Activated T-cell treated with anti-CD3 and anti-CD28 coated beads, Interleukin-2, amount 50 U/mL, for 1 hour (primary cell): ENCODE measurements at regions not wholly inside any gene's neighbourhood (a gene's known extent, or its start where the extent isn't known, plus 50 kb on each side); places are given as distances from the start of the nearest gene placed in this dataset.

Experiments
- DNase-seq: peaks from one replicate; pipeline ENCODE4 v3.0.0-alpha.2; 2020

DNA sequence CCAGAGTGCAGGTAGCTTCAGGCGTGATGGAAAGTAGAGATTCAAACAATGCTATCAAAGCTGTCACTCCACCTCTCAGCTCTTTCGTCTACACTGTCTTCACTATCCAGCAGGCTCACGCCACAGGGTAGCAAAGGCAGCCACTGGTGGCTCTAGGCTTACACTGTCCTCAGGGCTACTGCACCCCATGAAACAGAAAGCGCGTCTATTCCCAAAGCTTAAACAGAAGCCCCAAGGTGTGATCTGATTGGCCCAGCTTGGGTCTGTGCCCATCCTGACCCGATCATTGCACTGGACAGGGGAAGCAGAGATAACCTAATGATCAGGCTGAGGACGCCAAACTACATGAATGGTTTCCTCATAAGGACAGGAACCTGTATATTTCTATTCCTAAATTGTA lies 100.1 kb downstream of the PDCL3 start:
- no peak for DNase-seq

DNA sequence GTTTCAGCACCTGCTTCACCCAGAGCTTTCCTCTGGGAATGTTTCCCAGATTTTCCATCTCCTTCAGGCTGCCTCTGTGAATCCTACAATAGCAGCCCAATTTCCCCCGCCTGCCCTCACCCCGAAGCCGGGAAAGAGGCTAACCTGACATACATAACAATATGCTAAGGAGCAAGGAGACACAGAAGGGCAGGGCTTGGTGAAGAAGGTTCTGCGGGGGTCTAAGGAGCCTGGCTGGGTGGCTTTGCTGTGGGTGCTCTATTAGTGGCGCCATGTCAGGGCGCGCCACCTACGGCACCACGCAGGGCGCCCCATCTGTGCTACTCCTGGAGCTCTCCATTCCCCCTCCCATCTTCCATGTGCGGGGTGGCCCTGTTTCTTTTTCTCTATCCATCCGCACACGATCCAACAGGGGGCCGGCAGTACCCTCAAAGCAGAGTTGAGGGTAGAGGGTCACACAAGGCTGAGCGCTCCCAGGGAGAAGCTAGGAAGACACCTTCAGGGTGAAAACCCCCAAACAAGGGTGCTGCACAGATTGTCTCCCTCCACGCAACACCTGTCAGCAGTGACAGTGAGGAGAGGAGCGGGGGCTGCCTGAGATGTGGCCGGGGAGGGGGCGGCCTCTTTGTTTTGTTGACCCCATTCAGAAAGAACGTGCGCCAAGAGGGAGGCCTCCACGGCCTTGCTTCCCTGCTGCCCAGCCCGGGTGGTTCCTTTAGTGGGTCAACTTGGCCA lies 101.4 kb downstream of the PDCL3 start:
- DNase-seq: no peak

DNA sequence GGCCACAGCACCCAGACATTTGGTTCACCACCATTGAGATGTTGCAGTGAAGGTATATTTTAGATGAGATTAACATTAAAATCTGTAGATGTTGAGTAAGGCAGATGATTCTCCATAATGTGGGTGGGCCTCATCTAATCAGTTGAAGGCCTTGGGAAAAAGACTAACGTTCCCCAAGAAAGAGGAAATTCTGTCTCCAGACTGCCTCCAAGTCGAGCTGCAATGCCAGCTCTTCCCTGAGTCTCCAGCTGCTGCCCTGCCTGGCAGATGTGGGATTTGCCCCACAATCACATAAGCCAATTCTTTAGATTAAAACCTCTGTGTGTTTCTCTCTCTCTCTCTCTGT lies 101.9 kb downstream of the PDCL3 start:
- DNase-seq: no peak

DNA sequence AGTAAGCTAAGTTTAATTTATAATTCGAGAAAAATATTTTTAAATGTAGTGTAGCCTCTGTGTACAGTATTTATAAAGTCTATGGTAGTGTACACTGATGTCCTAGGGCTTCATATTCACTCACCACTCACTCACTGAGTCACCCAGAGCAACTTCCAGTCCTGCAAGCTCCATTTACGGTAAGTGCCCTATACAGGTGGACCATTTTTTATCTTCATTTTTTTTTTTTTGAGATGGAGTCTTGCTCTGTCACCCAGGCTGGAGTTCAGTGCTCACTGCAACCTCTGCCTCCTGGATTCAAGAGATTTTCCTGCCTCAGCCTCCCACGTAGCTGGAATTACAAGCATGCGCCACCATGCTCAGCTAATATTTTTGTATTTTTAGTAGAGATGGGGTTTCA lies 104.2 kb downstream of the PDCL3 start:
- no peak for DNase-seq

DNA sequence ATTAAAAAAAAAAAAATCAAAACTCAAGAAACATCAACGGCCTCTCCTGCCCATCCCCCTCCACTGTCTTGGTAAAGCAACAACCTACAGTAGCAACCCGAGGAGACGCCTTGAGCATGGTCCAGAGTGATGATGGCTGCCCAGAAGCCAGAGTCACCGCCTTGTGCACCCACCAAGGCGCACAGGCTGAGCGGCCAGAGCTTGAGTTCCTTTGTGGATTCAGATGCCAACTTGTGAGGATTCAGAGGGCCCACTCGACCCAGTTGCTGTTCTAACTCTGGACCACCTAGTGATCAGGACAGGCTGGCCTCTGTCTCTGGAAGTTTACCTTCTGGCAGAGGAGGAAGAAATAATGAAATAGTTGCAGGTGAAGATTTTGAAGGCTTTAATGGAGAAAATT lies 105.0 kb downstream of the PDCL3 start:
- no peak for DNase-seq

DNA sequence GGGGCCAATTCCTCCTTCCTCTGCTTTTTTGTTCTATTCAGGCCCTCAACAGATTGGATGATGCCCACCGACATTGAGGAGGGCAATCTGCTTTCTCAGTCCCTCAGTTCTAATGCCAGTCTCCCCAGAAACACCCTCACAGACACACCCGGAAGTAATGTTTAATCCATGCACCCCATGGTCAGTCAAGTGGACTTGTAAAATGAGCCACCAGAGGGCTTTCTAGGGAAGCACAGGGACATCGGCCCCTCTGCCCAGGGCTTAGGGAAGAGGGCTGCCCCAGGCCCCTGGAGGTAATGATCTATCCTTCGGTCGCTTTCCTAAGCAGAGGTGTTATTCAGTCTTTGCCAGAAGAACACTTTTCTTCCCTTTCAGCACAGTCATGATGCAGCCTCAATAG lies 107.4 kb downstream of the PDCL3 start:
- DNase-seq: no peak

DNA sequence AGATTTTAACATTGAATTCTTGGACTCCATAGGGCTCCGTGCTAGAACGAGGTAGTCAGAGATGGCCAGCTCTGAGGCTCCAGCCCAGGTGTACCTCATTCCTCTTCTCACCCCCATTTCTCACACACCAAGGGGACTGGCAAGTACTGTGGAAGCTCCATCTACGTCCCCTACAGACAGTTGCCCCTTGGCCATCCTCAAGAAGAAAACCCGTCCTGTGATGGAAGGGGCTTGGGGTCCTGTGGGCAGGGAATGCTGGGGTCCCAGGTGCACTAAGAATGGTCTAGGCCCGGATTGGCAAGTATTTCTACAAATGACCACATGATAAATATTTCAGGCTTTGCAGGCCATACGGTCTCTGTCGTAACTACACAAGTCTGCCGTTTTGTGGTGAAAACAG lies 110.3 kb downstream of the PDCL3 start:
- DNase-seq: no peak

DNA sequence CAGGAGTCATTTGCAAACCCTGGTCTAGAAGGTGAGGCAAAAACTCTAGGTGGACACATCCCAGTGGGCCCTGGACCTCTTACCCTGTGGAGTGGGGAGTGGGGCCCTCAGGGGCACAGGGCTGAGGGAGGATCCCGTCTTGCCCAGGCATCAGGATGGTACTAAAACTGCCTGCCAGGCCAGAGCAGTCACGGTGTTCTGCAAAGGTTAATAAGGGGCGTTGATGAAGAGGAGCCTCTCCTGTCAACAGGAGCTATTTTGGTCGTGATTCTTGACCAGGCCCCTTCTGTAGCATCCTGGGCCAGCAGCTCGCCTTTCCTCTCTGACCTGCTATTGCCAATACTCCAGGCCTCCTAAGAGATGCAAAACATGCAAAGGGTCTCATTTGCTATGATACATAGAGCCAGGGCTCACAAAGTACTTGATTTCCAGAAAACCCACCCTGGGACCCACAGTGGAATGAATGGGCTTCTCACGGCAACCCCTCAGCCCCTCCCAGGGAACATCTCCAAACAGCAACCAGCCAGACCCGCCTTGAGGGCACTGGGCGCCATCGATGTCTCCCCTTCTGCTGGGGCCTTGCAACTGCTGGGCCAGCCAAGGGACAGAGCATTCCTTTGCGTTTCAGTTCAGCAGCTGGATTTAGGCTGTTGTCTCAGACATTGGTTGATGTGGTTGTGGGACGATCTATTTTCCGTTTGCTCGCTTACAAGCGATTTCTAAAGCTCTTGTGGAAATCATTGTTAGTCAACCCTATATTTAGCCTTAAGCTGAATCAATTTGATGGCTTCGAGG lies 111.1 kb downstream of the PDCL3 start:
- DNase-seq: no peak

DNA sequence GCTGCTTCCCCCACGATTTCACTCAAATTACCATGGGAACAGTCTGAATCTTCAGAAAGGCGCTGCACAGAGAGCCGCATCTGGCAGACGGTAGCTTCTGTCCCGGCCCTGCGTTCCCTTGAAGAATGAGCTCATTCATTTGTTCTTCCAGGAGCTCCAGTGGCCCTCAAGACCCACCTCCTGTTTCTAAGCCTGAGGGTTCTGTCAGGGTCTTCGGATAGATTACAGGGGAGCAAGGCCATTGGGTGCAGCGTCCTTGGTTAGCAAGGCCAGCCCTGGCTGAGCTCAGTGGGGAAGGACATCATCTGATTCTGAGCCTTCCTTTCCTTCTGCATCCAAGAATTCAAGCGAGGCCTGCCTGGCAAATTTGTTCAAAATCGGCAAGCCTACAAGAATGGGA lies 111.9 kb downstream of the PDCL3 start:
- DNase-seq: no peak

DNA sequence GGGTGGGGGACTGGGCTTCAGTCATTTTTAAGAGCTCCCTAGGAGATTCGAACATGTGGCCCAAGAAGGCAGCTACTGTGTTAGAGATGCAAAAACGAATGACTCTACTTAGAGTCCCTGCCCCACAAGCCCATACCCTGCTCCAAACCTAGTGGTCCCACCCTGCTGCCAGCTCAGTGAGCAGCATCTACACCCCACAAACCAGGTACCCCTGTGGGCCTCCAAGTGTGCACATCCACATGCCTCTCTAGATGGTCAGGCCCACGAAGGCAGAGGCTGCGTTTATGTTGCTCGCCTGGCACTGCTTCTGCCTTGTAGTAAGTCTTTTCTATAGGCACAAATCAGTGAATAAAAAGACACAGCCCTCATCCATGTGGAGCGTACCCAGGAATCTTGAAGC lies 112.6 kb downstream of the PDCL3 start:
- DNase-seq: no peak

DNA sequence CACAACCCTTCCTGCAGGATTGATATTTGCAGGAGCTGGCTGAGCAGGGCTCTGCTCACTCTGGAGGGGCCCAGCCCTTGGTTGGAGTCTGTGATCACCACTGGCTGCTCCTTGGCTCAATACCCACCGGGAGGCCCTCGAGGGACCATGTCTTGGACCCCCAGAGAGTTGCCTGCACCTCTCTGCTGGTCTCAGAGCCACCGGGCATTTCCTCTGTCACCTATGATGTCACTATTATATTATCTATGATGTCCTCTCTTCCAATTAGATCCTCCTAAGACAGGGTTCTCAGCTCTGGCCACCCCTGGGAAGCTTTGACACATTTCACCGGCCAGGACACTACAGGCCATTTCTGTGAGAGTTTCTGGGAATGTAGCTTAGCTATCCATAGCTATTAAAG lies 113.1 kb downstream of the PDCL3 start:
- no peak for DNase-seq

DNA sequence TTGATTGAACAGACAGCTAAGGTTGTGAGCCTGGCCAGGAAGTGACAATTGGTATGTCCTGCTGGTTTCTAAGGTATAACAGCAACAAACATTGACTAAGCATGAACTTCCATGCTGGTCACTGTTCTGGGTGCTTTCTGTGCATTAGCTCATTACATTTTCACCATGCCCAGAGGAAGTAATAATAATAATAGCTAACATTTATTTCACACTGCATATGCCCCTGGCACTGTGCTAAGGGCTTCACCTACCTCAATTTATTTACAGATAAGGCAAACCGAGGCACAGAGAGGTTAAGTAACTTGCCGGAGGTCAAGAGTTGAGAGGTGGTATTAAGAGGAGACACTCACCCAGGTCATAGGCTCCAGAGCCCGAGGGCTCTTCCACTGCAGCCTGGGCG lies 113.6 kb downstream of the PDCL3 start:
- DNase-seq: no peak

DNA sequence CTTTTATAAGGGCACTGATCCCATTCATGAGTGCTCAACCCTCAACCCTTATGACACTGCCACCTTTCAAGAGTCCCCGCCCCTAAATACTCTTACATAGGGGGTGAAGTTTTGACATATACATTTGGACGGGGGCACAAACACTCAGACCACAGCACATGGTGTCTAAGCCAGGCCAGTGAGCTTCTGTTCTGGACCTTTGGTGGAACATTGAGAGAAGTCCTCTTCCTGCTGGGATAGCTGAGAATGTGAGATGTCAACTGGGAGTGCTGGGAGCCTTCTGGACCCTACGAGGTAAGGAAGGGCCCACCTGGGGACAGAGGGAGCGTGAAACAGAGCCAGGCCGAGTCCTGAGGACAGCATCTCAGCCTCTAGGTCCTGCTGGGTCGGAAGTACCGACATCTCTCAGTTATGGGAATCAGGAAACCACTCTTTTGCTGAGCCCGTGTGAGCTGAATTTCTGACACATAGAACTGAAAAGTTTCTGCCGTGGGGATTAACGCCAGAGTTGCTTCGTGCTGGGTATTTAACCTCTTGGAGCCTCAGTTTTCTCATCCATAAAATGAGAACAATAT lies 114.9 kb downstream of the PDCL3 start:
- no peak for DNase-seq

DNA sequence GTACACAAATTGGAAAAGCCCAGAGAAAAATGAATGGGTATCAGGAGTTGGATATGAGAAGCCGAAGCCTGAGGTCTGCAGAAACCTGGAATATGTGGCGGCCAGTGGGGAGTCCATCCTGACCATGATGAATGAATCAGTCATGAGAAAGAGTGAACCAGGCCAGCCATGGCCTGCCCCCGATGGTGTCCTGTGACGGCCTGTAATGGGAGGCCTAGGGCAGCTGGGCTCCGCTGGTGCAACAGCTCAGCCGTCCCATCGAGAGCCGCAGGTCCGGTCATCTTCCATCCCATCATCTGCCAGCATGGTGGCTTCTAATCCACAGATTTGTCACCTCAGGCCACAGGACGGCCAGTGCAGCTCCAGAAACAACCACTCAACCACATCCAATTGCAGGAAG lies 116.4 kb downstream of the PDCL3 start:
- no peak for DNase-seq

DNA sequence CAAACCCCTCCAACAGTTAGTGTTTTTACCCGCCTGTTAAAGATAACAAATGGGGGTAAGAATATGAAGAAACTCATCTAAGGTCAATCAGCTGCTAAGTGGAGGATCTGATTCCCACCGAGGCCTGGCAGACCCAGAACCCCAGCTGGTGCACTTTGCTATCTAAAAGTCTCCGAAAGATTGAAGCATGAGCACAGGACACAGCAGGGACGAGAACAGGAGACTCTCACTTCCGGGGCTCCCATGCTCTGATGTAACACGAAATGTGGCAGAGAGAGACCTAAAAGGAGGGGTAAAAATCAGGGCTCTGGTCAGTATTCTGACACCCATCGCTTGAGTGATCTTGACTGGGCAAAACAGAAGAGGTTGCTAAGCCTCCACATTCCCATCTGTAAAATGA lies 119.7 kb downstream of the PDCL3 start:
- DNase-seq: no peak

DNA sequence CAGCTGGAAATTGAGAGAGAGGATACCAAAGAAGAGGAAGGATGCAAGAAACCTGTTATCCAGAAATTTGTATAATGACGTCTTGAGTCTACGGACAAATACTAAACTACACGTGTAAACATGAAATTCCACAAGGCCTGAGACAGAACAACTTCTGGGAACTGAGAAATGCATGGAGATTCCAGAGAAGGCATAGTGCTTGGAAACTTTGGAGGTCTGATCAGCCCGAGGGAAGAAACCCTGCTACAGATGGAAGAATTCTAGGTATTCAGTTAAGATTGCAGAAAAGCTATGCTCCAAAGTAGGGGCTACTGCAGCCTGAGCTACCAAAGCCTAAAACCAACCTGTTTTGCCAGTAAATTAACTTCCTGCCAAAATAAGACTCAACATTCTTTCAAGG lies 120.4 kb downstream of the PDCL3 start:
- DNase-seq: no peak

DNA sequence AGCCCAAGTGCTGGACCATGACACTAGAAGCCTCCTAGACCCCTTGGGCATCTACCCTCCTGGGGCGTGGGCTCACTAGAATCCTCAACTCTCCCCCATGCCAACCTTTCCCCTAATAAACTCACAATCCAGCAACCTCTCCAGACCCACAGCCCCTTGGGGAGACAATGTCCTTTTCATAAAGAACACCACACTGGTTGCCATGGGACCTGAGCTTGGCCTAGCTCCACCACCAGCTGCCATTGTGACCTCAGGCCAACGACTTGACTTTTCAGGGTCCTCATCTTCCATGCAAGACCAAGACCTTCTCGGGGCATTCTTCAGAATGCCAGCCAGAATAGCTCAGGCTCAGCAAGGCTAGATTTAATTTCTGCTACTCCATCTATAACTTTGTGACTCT lies 128.1 kb upstream of the NPAS2 start:
- DNase-seq: no peak

DNA sequence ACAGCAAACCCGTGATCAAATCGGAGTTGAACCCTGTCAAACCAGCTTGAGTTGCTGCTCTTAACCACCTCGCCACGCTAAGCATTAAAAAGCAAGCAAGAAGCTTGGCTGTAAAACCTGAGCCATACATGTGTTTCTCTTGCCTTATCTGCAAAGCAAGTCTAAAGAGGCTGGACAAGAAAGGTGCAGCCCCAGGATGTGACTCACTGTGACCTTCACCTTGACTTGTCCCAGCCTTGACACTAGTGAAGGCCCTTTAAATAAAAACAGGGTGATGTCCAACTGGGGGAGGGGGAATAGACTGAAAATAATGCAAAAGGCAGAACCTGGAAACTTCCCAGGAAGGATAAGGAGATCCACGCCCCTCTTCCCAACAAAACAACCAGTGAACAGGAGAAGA lies 127.6 kb upstream of the NPAS2 start:
- no peak for DNase-seq

DNA sequence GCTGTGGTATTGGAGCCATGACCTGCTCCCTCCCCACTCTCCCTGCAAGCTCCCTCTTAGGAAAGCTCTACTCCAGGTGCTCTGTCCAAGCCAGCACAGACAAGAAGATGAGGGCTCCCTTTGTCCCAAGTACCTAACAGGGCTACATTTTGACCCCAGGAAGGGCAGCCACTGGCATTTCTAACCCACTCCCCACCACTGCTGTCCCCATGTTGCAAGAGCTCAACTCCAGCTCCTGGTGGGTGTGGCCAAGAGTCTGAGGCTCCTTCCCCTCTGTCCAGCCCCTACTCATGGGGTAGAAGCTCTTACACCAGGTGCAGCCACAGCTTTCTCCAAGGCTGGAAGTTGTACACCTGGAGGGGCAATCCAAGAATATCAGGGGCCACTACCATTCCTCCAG lies 127.0 kb upstream of the NPAS2 start:
- DNase-seq: no peak

DNA sequence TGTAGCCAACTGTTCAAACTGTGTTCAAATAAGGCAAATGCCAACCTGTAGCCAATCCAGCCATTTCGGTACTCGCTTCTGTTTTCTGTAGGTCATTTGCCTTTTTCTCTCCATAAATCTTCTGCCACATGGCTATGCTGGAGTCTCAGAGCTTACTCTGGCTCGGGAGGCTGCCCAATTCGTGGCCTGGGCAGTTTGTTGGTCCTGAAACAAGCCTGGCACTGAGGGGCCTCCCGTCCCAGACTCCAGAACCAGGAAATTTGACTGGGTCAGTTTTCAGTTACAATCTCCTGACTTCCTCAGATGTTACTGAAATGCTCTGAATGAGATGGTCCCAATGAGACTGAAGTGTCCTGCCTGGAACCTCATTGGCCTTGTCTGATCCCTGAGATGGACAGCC lies 120.8 kb upstream of the NPAS2 start:
- DNase-seq: no peak

DNA sequence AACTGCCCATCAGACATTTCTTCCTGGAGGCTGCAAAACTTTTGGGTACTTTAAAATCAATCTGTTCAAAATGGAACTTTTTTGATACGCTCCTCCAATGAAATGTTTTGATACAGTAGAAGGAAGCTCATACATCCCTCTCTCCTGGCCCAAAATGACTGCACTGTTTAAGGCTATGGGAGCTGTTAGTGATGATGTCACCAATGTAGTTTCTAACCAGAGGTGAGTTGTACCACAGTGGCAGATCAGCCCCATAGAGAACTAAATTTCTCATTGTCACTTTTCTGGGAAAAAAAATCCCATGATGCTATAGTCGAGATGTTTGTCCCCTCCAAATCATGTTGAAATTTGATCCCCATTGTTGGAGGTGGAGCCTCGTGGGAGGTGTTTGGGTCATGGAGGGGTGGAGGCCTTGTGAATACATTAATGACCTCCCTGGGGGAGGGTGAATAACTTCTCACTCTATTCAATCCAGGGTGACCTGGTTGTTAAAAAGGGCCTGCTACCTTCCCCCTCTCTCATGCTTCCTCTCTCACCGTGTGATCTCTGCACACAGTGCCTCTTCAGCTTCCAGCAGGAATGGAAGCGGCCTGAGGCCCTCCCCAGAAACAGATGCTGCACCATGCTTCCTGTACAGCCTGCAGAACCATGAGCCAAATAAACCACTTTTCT lies 117.4 kb upstream of the NPAS2 start:
- DNase-seq: no peak

DNA sequence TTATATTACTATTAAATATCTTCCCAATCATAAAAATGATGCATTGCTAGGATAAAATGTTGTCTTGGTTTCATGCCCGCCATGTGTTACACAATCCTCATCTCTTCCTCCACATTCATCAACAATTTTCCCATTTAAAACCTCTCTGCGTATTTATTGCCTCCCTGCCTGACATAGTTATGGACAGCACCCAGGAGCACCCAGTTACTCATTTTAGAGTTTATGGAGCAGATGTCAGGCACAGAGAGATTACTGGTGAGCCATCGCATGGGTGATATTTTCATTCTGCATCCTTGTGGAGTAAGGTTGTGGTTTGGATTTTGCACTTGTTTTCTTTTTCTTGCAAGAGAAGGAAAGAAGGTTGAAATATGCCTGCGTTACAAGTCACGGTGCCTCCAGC lies 116.7 kb upstream of the NPAS2 start:
- DNase-seq: no peak

DNA sequence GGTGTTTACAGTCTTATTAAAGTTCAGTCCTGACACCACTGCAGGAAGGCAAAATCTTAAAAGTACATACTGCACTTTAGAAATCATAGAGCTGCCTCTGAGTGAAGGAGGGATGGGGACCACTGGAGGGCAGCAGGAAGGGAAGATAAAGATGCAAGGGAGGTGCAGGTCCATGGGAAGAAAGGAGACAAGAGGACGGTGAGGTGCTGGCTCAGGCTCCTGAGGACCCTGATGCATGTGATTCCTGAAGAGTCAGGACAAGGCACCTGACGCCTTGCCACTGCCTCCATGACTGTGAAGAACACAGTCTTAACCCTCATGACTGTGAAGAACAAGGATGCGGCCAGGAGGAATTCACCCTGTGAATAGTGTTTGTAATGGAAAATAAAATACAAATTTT lies 116.2 kb upstream of the NPAS2 start:
- DNase-seq: no peak

DNA sequence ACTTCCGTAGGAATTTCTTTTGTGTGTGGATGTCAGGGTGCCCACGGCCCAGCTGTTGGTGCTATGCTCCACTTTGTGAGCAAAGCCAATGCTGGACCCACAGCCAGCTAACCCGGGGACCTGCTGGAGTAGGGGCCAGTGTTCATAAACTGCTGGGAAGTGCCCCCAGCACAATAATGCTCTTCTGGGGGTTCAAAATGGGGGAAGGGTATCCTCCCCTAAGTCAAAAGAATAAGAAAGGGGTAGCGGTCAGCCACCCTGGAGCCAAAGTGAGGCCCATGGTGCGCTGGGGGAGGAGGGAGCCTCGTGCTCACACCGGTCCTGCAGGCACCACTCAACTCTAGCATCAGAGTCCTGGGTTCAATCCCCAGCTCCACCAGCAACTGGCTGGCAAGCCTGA lies 115.8 kb upstream of the NPAS2 start:
- DNase-seq: no peak
